Glutamatergic neuron (in vitro differentiated cells): ENCODE measurements at regions not wholly inside any gene's neighbourhood (a gene's known extent, or its start where the extent isn't known, plus 50 kb on each side); places are given as distances from the start of the nearest gene placed in this dataset.

Source experiments
- DNase-seq: peaks from one replicate; pipeline ENCODE4 v3.0.0; 2022
- H3K27ac Mint-ChIP-seq: one replicate; pipeline ENCODE4 v1.8.0; 2020; ENCODE audit warnings: mild to moderate bottlenecking, mixed read lengths, inconsistent platforms; ENCODE audit not compliant: unreplicated experiment
- H3K27me3 Mint-ChIP-seq: one replicate; pipeline ENCODE4 v1.8.0; 2020; ENCODE audit warnings: mild to moderate bottlenecking, moderate library complexity, mixed read lengths, inconsistent platforms; ENCODE audit not compliant: unreplicated experiment
- H3K36me3 Mint-ChIP-seq: one replicate; pipeline ENCODE4 v1.8.0; 2020; ENCODE audit warnings: mild to moderate bottlenecking, mixed read lengths, inconsistent platforms; ENCODE audit not compliant: unreplicated experiment
- H3K4me1 Mint-ChIP-seq: one replicate; pipeline ENCODE4 v1.8.0; 2020; ENCODE audit warnings: mild to moderate bottlenecking, low read depth, mixed read lengths, inconsistent platforms; ENCODE audit not compliant: unreplicated experiment
- H3K4me3 Mint-ChIP-seq: one replicate; pipeline ENCODE4 v1.8.0; 2020; ENCODE audit warnings: mild to moderate bottlenecking, mixed read lengths, inconsistent platforms; ENCODE audit not compliant: unreplicated experiment
- H3K9me3 Mint-ChIP-seq: one replicate; pipeline ENCODE4 v1.8.0; 2020; ENCODE audit warnings: mild to moderate bottlenecking, moderate library complexity, mixed read lengths, inconsistent platforms; ENCODE audit not compliant: unreplicated experiment
- TF ChIP-seq, protein P1 (sequence below): fragments of 200-600 bp; sonication (generic); IDR thresholded peaks from one replicate; pipeline ENCODE4 v1.5.0; 2021; ENCODE audit not compliant: partially characterized antibody, unreplicated experiment

DNA sequence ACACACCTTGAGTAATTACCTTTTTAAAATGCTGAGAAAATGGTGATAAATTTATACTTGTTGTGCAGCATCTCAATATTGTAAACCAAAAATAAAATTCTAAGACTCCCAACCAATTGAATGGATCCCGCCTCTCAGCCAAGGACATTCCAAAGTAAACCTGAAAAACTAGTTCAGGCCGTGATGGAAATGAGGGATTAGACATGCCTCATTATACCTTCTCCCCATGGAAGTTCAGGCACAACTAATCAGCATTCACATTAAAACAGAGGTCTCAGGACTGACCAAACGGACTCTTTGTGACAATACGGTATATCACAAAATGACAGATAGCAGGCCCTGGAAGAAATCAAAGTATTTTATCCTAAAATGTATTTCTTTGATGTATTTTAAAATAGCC, 907.4 kb upstream of the RAG2 start:
- Mint-ChIP-seq H3K27ac (no peak overlapping the region), H3K27me3 (no peaks in the 10 kb centered on the region)
- no peak for DNase-seq

DNA sequence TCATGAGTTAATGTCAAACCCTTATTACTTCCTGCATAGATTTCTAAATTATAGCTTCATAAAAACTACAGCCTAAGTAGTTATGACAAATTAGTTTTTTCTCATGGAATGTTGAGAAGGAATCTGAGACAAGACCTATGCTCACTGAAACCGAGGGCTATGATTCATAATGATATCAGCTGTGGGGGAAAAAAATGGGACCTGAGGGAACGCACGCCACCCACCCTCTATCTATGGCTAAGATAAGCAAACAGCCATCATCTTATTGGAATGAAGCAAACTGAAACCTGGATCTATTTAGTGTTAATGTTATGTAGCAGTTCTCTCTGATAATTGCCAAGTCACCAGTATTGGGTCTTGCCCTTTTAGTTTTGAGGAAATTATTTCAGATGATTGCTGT, 906.9 kb upstream of the RAG2 start:
- Mint-ChIP-seq H3K9me3 (no peaks in the 10 kb centered on the region), H3K4me3 (no peak overlapping the region), H3K36me3 (no peaks in the 10 kb centered on the region), H3K27me3 (no peaks in the 10 kb centered on the region), H3K4me1 (no peaks in the 10 kb centered on the region), H3K27ac (no peak overlapping the region)
- TF ChIP-seq, protein P1, sequence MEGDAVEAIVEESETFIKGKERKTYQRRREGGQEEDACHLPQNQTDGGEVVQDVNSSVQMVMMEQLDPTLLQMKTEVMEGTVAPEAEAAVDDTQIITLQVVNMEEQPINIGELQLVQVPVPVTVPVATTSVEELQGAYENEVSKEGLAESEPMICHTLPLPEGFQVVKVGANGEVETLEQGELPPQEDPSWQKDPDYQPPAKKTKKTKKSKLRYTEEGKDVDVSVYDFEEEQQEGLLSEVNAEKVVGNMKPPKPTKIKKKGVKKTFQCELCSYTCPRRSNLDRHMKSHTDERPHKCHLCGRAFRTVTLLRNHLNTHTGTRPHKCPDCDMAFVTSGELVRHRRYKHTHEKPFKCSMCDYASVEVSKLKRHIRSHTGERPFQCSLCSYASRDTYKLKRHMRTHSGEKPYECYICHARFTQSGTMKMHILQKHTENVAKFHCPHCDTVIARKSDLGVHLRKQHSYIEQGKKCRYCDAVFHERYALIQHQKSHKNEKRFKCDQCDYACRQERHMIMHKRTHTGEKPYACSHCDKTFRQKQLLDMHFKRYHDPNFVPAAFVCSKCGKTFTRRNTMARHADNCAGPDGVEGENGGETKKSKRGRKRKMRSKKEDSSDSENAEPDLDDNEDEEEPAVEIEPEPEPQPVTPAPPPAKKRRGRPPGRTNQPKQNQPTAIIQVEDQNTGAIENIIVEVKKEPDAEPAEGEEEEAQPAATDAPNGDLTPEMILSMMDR = no peak
- no peak for DNase-seq

More for the DNA sequence above, 907.4 kb upstream of the RAG2 start:
- Mint-ChIP-seq H3K36me3 (no peaks in the 10 kb centered on the region), H3K9me3 (no peaks in the 10 kb centered on the region), H3K4me3 (no peak overlapping the region), H3K4me1 (no peaks in the 10 kb centered on the region)
- TF ChIP-seq, protein P1 = no peak

DNA sequence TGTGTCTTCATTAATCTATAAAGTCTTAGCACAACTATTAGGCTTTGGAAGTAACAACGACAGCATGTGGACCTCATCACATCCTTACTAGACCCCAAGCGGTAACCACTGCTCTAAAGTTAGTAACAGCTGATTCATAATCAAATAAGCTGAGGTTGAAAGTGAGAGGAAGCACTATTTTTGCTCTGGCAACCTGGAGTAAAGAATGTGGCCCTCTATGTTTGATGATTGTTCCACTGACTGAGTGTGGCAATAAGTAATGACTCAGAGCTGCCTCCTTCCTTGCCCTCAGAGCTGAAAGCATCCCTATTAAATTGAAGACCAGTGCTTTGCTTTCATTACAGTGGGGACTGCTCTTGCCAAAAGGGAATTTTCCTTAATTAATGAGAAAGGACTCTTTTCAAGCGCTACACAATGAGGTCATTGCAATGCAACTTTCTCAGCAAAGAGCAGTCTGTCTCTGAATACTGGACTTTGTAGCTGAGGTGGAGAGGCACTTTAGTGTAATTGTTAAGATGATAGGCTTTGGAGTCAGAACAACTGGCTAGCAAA, 906.1 kb upstream of the RAG2 start:
- Mint-ChIP-seq H3K27ac (no peak overlapping the region), H3K4me3 (no peak overlapping the region), H3K9me3 (no peaks in the 10 kb centered on the region), H3K36me3 (no peaks in the 10 kb centered on the region), H3K4me1 (no peaks in the 10 kb centered on the region), H3K27me3 (no peaks in the 10 kb centered on the region)
- TF ChIP-seq, protein P1 = no peak
- DNase-seq = no peak

DNA sequence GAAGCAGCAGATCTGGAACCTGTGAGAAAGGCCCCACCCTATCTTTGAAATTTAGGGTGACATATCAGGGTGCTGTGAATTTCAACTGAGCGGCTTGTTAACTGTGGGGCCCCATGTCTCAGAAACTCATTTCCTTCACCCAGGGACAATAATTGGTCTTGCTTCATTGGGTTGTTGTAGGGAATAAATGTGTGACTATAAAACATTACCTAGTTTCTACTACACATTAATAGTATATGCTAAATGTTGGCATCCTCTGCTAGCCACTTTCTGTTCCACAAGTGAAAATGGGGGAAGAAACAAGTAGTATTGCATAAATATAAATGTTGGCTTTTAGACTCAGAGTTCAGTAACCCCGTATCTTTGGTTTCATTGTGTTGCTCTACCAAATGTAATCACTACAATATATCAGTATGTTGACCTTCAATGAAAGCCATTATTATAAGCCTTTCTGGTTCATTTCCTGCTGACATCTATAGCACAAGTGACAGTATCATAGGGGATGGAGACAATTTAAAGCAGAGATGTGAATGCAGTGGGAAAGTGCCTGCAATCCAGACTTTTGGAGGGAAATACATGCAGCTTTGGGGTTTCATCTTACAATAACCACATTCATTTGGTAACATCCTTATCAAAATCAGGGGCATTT, 905.5 kb upstream of the RAG2 start:
- no peaks in the 10 kb centered on the region for H3K9me3 Mint-ChIP-seq
- H3K36me3 Mint-ChIP-seq = no peaks in the 10 kb centered on the region
- H3K27me3 Mint-ChIP-seq = no peaks in the 10 kb centered on the region
- H3K4me1 Mint-ChIP-seq = no peaks in the 10 kb centered on the region
- no peak overlapping the region for H3K27ac Mint-ChIP-seq
- DNase-seq = no peak
- no peak overlapping the region for H3K4me3 Mint-ChIP-seq
- TF ChIP-seq, protein P1 = no peak

DNA sequence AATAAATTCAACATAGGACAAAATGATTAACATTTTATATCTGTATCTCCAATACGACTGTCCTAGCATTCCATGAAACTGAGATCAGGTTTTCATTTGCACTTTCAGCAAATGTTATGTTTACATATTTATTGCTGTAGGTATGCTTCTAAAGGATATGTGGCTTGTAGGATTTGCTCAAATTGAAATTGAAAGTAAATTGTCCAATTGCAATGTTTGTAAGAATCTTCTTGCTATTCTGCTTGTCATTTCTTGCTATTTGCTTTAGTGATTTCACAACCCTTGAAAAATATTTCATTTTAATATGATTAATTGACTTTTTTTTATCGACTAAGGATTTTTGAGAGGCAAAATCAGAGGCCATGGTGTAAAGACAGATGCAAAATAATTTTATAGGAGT, 904.2 kb upstream of the RAG2 start:
- Mint-ChIP-seq H3K9me3 (no peaks in the 10 kb centered on the region), H3K4me1 (no peaks in the 10 kb centered on the region), H3K4me3 (no peak overlapping the region), H3K27me3 (no peaks in the 10 kb centered on the region), H3K36me3 (no peaks in the 10 kb centered on the region), H3K27ac (no peak overlapping the region)
- no peak for DNase-seq
- TF ChIP-seq, protein P1 = no peak
